ENCODE measurements at regions not wholly inside any gene's neighbourhood (a gene's known extent, or its start where the extent isn't known, plus 50 kb on each side); places are given as distances from the start of the nearest gene placed in this dataset.
"Not testable (repeated sequence)": the region's sequence is repeated elsewhere in the genome, so short reads cannot be mapped to it uniquely, and the experiment has no call there.

DNA sequence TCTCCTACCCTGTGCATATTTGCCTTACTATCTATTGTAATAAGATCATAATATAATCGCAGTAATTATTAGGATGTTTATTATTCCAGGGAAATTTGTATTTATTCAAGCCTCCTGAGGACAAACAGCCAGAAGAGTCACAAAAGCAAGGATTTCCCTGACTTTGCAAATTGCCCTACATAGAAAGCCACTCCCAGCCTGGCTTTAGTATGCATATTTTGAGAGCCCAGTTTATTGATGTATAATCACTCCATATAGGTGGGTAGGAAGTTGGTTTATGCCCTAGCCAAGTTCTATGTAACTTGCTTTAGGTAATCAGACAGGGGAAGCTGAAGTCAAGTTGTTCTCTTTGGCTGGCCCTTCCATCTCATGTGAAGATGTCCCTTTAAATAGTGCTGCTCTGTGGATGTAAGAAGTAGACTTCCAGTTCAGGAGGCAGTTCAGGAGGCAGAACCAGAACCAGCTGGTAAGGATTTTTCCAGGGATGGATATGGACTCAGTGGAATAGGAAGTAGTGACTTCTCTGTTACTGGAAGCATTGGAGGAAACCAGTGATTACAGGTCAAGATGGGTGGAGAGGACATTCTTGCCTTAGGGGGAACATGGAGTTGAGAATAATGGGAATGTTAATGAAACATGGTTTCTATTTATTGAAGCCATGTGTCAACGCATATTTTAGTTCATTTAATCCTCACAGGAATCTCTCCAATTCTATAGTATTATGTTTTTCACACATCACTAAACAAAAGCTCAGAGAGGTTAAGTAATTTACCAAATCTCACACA, 70.5 kb upstream of the KIT start:
- no peak for DNase-seq (ENCODE audit: low read depth, low spot score)
- CTCF ChIA-PET: no interaction called here
- TF ChIP-seq, protein P1, sequence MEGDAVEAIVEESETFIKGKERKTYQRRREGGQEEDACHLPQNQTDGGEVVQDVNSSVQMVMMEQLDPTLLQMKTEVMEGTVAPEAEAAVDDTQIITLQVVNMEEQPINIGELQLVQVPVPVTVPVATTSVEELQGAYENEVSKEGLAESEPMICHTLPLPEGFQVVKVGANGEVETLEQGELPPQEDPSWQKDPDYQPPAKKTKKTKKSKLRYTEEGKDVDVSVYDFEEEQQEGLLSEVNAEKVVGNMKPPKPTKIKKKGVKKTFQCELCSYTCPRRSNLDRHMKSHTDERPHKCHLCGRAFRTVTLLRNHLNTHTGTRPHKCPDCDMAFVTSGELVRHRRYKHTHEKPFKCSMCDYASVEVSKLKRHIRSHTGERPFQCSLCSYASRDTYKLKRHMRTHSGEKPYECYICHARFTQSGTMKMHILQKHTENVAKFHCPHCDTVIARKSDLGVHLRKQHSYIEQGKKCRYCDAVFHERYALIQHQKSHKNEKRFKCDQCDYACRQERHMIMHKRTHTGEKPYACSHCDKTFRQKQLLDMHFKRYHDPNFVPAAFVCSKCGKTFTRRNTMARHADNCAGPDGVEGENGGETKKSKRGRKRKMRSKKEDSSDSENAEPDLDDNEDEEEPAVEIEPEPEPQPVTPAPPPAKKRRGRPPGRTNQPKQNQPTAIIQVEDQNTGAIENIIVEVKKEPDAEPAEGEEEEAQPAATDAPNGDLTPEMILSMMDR (IDR thresholded peaks at IDR 0.05; ENCODE audit: insufficient read depth, low read length, missing control alignments): no peak
- POLR2A ChIA-PET: no interaction called here
- H3K4me3 ChIP-seq (ENCODE audit: low read depth, low read length): no peak overlapping the region

DNA sequence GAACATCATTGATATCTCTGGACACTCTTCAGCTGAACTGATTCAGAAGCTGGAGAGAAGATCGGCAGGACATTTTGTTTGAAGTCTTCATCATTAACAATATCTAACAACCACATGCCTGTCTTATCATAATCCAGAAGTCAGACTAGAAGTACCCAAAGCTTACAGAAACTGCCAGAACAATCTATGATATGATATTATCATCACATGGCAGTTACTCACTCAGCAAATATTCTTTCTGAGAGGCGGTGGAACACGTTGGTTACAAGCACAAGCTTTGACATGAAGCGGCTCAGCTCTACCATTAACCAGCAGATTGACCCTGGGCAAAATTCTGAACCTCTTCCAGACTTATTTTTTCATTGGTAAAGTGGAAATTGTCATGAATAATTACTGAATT, 69.4 kb upstream of the KIT start:
- H3K4me3 ChIP-seq (ENCODE audit: low read depth, low read length): no peak overlapping the region
- CTCF ChIA-PET: interaction anchor here (0.8 to 1.5 kb wide), 2 partner anchors 13 to 265 kb away, joined by 3 read pairs; no protein-coding TSS in a partner anchor
- no peak for DNase-seq (ENCODE audit: low read depth, low spot score)
- POLR2A ChIA-PET: no interaction called here
- TF ChIP-seq, protein P1 (IDR thresholded peaks at IDR 0.05; ENCODE audit: insufficient read depth, low read length, missing control alignments): no peak

DNA sequence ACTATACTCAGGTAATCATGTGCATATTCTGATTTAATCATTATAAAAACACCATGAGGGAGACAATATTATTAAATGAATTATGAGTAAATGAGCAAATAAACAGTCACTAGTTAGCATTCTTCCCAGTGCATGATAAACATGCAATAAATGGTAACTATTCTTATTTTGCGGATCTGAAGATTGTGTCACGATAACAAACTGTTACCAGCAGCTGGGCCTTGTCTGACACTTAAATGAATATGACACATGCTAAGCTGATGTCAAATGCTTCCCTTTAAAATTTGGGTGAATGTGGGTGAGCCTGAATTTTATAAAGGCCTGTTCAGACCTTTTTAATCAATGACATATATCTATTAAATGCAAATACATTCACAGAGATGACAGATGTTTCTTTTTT, 68.2 kb upstream of the KIT start:
- POLR2A ChIA-PET: no interaction called here
- H3K4me3 ChIP-seq (ENCODE audit: low read depth, low read length): no peak overlapping the region
- TF ChIP-seq, protein P1 (IDR thresholded peaks at IDR 0.05; ENCODE audit: insufficient read depth, low read length, missing control alignments): no peak
- no peak for DNase-seq (ENCODE audit: low read depth, low spot score)
- CTCF ChIA-PET: no interaction called here

DNA sequence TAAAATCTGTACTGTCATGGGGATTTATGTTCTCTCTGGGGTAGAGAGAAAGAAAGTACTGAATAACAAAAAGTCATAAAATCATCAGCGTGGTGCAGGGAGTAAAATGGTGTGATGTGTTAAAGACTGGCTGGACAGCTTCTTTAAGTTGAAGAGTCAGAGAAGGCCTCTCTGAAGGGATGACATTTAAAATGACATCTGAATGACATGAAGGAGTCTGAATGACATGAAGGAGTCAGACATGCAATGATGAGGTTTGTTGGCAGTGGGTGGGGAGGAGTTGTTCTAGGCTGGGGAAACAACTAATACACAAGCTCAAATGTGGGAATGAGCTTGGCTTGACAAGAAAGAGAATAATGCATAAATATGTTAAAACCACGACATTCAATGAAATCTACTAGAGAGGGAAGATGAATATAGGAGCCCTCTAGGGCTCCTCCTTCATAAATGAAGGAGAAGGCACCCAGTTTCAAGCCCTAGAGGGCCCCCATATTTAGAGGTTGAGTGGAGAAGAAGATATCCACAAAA, 63.9 kb upstream of the KIT start:
- ChIA-PET CTCF (no interaction called here), POLR2A (no interaction called here)
- TF ChIP-seq, protein P1 (IDR thresholded peaks at IDR 0.05; ENCODE audit: insufficient read depth, low read length, missing control alignments): no peak
- no peak for DNase-seq (ENCODE audit: low read depth, low spot score)
- H3K4me3 ChIP-seq (ENCODE audit: low read depth, low read length): no peak overlapping the region

DNA sequence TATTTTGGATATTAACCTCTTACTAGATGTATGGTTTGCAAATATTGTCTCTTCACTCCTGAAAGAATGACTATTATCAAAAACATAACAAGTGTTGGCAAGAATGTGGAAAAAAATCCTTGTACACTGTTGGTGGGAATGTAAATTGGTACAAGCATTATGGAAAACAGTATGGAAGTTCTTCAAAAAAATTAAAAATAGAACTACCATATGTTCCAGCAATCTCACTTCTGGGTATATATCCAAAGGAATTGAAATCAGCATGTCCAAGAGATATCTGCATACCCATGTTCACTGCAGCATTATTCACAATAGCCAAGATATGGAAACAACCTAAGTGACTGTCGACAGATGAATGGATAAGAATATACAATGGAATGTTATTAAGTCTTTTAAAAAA, 61.6 kb upstream of the KIT start:
- CTCF ChIA-PET: no interaction called here
- TF ChIP-seq, protein P1 (IDR thresholded peaks at IDR 0.05; ENCODE audit: insufficient read depth, low read length, missing control alignments): no peak
- no peak overlapping the region for H3K4me3 ChIP-seq (ENCODE audit: low read depth, low read length)
- no peak for DNase-seq (ENCODE audit: low read depth, low spot score)
- POLR2A ChIA-PET: no interaction called here

DNA sequence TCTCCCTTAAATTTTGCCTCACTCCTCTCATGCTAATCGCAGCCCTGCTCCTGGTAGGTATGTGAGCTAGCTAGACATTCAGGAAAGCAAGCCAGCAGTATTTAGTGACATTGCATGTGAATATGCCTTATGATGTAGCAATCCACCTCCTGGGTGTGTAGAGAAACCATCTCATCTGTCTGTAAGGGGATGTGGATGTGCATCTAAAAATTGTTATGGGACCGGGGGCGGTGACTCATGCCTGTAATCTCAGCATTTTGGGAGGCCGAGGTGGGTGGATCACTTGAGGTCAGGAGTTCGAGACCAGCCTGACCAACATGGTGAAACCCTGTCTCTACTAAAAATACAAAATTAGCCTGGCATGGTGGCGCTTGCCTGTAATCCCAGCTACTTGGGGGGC, 60.1 kb upstream of the KIT start:
- DNase-seq (ENCODE audit: low read depth, low spot score): not testable (repeated sequence)

DNA sequence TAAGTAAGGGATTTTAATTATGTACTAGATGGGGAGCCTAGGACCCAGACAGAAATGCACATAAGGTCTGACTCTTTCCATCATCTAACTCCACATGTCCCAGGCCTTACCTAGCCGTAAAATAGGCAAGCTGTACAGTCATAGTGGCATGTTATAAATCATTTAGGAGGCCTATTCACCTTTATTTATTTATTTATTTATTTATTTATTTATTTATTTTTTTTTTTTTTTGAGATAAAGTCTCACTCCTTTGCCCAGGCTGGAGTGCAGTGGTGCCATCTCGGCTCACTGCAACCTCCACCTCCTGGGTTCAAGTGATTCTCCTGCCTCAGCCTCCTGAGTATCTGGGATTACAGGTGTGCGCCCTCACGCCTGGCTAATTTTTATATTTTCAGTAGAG, 55.6 kb upstream of the KIT start:
- ChIA-PET CTCF (interaction anchor here (1.3 kb wide), 1 partner anchor 12 kb away, joined by 3 read pairs; no protein-coding TSS in a partner anchor), POLR2A (interaction anchor here (0.6 kb wide), 1 partner anchor 1182 kb away, joined by 3 read pairs; no protein-coding TSS in a partner anchor)
- DNase-seq (ENCODE audit: low read depth, low spot score); H3K4me3 ChIP-seq (ENCODE audit: low read depth, low read length): not testable (repeated sequence)

More for the DNA sequence above, 60.1 kb upstream of the KIT start:
- POLR2A ChIA-PET; CTCF ChIA-PET; H3K4me3 ChIP-seq (ENCODE audit: low read depth, low read length): not testable (repeated sequence)

Data from AG04449 (cell line).